ENCODE measurements at regions not wholly inside any gene's neighbourhood (a gene's known extent, or its start where the extent isn't known, plus 50 kb on each side); places are given as distances from the start of the nearest gene placed in this dataset.

- TF ChIP-seq, protein P1, sequence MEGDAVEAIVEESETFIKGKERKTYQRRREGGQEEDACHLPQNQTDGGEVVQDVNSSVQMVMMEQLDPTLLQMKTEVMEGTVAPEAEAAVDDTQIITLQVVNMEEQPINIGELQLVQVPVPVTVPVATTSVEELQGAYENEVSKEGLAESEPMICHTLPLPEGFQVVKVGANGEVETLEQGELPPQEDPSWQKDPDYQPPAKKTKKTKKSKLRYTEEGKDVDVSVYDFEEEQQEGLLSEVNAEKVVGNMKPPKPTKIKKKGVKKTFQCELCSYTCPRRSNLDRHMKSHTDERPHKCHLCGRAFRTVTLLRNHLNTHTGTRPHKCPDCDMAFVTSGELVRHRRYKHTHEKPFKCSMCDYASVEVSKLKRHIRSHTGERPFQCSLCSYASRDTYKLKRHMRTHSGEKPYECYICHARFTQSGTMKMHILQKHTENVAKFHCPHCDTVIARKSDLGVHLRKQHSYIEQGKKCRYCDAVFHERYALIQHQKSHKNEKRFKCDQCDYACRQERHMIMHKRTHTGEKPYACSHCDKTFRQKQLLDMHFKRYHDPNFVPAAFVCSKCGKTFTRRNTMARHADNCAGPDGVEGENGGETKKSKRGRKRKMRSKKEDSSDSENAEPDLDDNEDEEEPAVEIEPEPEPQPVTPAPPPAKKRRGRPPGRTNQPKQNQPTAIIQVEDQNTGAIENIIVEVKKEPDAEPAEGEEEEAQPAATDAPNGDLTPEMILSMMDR (IDR thresholded peaks at IDR 0.05; ENCODE audit: low read depth, low read length) = no peak
- no peak for TF ChIP-seq EZH2phosphoT487 (IDR thresholded peaks at IDR 0.05; ENCODE audit: low read depth)
Observed at GRCh38 chr21:30033441-30033840, 93.6 kb upstream of the GRIK1 start.

All from OCI-LY3 (cell line).